Left ventricle myocardium inferior (tissue), 1 donor: ENCODE measurements at regions not wholly inside any gene's neighbourhood (a gene's known extent, or its start where the extent isn't known, plus 50 kb on each side); places are given as distances from the start of the nearest gene placed in this dataset.

ENCODE experiments used
- DNase-seq: peaks from one replicate; pipeline ENCODE4 v3.0.0-alpha.2; 2020
- H3K27ac ChIP-seq: fragments of 200-600 bp; replicated peaks from 2 replicates; pipeline ENCODE4 v1.8.0; 2021
- H3K27me3 ChIP-seq: fragments of 200-600 bp; 2 replicates; pipeline ENCODE4 v1.8.0; 2021; ENCODE audit warnings: low read depth
- H3K36me3 ChIP-seq: fragments of 200-600 bp; 2 replicates; pipeline ENCODE4 v1.8.0; 2021
- H3K4me1 ChIP-seq: fragments of 200-600 bp; 2 replicates; pipeline ENCODE4 v1.8.0; 2021
- H3K4me3 ChIP-seq: fragments of 200-600 bp; 2 replicates; pipeline ENCODE4 v1.8.0; 2021; ENCODE audit warnings: mild to moderate bottlenecking, moderate library complexity
- H3K9me3 ChIP-seq: fragments of 200-600 bp; replicated peaks from 2 replicates; pipeline ENCODE4 v1.8.0; 2021
- CTCF ChIP-seq: fragments of 200-600 bp; IDR thresholded peaks from 2 replicates; pipeline ENCODE4 v1.8.0; 2021; ENCODE audit warnings: antibody characterized with exemption, mild to moderate bottlenecking, borderline replicate concordance
- intact Hi-C: fragments of 100-400 bp; cut with micrococcal nuclease; formaldehyde crosslinking; loops from one replicate; pipeline ENCODE4 v1.11.0; 2022
- donor health status: DM: no; HTN: yes; CAD: no; lungs with severe emphysema.

GRCh38 chr9:80028501-80028900 is 456.7 kb downstream of the TLE4 start:
- Histone ChIP-seq H3K4me1 (no peaks in the 10 kb centered on the region), H3K27ac (no peak overlapping the region), H3K27me3 (peaks cover 29% of the 10 kb centered on the region), H3K9me3 (peaks cover 12% of the 10 kb centered on the region), H3K4me3 (no peak overlapping the region), H3K36me3 (no peaks in the 10 kb centered on the region)
- TF ChIP-seq CTCF, result no peak
- intact Hi-C loops, result no loop called here
- no peak for DNase-seq

- Histone ChIP-seq H3K27me3 (peaks cover 11% of the 10 kb centered on the region), H3K4me3 (no peak overlapping the region), H3K36me3 (no peaks in the 10 kb centered on the region), H3K27ac (no peak overlapping the region), H3K9me3 (no peaks in the 10 kb centered on the region), H3K4me1 (no peaks in the 10 kb centered on the region)
- intact Hi-C loops, result no loop called here
- DNase-seq, result no peak
- no peak for TF ChIP-seq CTCF
Measured at GRCh38 chr9:80025796-80026520, 454.2 kb downstream of the TLE4 start.

GRCh38 chr9:80025131-80025530 is 453.4 kb downstream of the TLE4 start:
- Histone ChIP-seq H3K9me3 (no peaks in the 10 kb centered on the region), H3K4me3 (no peak overlapping the region), H3K27ac (no peak overlapping the region), H3K4me1 (no peaks in the 10 kb centered on the region), H3K27me3 (peaks cover 5% of the 10 kb centered on the region), H3K36me3 (no peaks in the 10 kb centered on the region)
- no peak for DNase-seq
- TF ChIP-seq CTCF, result no peak
- intact Hi-C loops, result no loop called here

GRCh38 chr9:80020530-80020929 is 448.8 kb downstream of the TLE4 start:
- no peak for TF ChIP-seq CTCF
- H3K4me3 ChIP-seq, result no peak overlapping the region
- H3K27me3 ChIP-seq, result peaks cover 7% of the 10 kb centered on the region
- intact Hi-C loops, result no loop called here
- no peak overlapping the region for H3K27ac ChIP-seq
- no peaks in the 10 kb centered on the region for H3K4me1 ChIP-seq
- no peaks in the 10 kb centered on the region for H3K36me3 ChIP-seq
- no peak for DNase-seq
- H3K9me3 ChIP-seq, result no peaks in the 10 kb centered on the region

GRCh38 chr9:80020056-80020455 is 448.3 kb downstream of the TLE4 start:
- Histone ChIP-seq H3K4me3 (no peak overlapping the region), H3K27ac (no peak overlapping the region), H3K4me1 (no peaks in the 10 kb centered on the region), H3K27me3 (peaks cover 7% of the 10 kb centered on the region), H3K9me3 (no peaks in the 10 kb centered on the region), H3K36me3 (no peaks in the 10 kb centered on the region)
- no peak for DNase-seq
- intact Hi-C loops, result no loop called here
- no peak for TF ChIP-seq CTCF
